Neural progenitor cell (in vitro differentiated cells): ENCODE measurements at regions not wholly inside any gene's neighbourhood (a gene's known extent, or its start where the extent isn't known, plus 50 kb on each side); places are given as distances from the start of the nearest gene placed in this dataset.

ENCODE experiments used
- CTCF ChIP-seq: fragments of 200-600 bp; sonication (generic); IDR thresholded peaks from 2 replicates; pipeline ENCODE4 v1.5.1; 2017; ENCODE audit warnings: antibody characterized with exemption, mild to moderate bottlenecking
- EZH2 ChIP-seq: fragments of 200-600 bp; sonication (generic); IDR thresholded peaks from 2 replicates; pipeline ENCODE4 v1.6.1; 2017; ENCODE audit warnings: antibody characterized with exemption, mild to moderate bottlenecking, moderate library complexity
- EZH2phosphoT487 ChIP-seq: fragments of 200-600 bp; sonication (generic); IDR thresholded peaks from 2 replicates; pipeline ENCODE4 v1.6.1; 2017; ENCODE audit warnings: antibody characterized with exemption

GRCh38 chr2:185934232-185934631 is 195.6 kb downstream of the FSIP2 start:
- TF ChIP-seq EZH2 (no peak), EZH2phosphoT487 (no peak), CTCF (no peak)
